HepG2 (cell line): ENCODE measurements at regions not wholly inside any gene's neighbourhood (a gene's known extent, or its start where the extent isn't known, plus 50 kb on each side); places are given as distances from the start of the nearest gene placed in this dataset.

Experiments used
- CBX1 ChIP-seq: IDR thresholded peaks from one replicate; pipeline ENCODE4 v1.6.1; 2016; ENCODE audit warnings: antibody characterized with exemption, low read depth
- CTCF ChIP-seq: sonication (generic); formaldehyde crosslinking; IDR thresholded peaks from 2 replicates; pipeline ENCODE4 v1.5.0; 2020; ENCODE audit warnings: mild to moderate bottlenecking, missing genetic modification reagents, moderate library complexity
- E2F1 ChIP-seq: sonication (generic); formaldehyde crosslinking; IDR thresholded peaks from 2 replicates; pipeline ENCODE4 v1.5.0; 2020; ENCODE audit warnings: missing genetic modification reagents
- ERF ChIP-seq: IDR thresholded peaks from 2 replicates; pipeline ENCODE4 v1.6.1; 2018; ENCODE audit warnings: missing biosample characterization, missing genetic modification reagents
- ESRRA ChIP-seq: sonication (generic); formaldehyde crosslinking; IDR thresholded peaks from 2 replicates; pipeline ENCODE4 v1.5.1; 2020; ENCODE audit warnings: mild to moderate bottlenecking, low read depth, missing genetic modification reagents
- FIP1L1 ChIP-seq: fragments of 200-400 bp; formaldehyde crosslinking; IDR thresholded peaks from 2 replicates; pipeline ENCODE4 v1.6.1; 2018; ENCODE audit warnings: low read depth, mild to moderate bottlenecking, low read length, moderate library complexity, borderline replicate concordance; ENCODE audit not compliant: insufficient read depth
- GLI4 ChIP-seq: sonication (generic); formaldehyde crosslinking; IDR thresholded peaks from 2 replicates; pipeline ENCODE4 v1.5.1; 2020; ENCODE audit warnings: missing genetic modification reagents, mild to moderate bottlenecking, moderate library complexity, borderline replicate concordance
- GMEB2 ChIP-seq: IDR thresholded peaks from 2 replicates; pipeline ENCODE4 v1.6.1; 2016; ENCODE audit warnings: missing biosample characterization, missing genetic modification reagents, low read depth
- PAWR ChIP-seq: sonication (generic); formaldehyde crosslinking; IDR thresholded peaks from 2 replicates; pipeline ENCODE4 v1.4.0; 2020; ENCODE audit warnings: missing genetic modification reagents, mild to moderate bottlenecking, borderline replicate concordance
- ZBTB44 ChIP-seq: sonication (generic); formaldehyde crosslinking; IDR thresholded peaks from 2 replicates; pipeline ENCODE4 v1.4.0; 2020; ENCODE audit warnings: missing genetic modification reagents
- ZFP41 ChIP-seq: sonication (generic); formaldehyde crosslinking; IDR thresholded peaks from 2 replicates; pipeline ENCODE4 v1.4.0; 2020; ENCODE audit warnings: mild to moderate bottlenecking, missing genetic modification reagents, borderline replicate concordance
- ZNF362 ChIP-seq: sonication (generic); formaldehyde crosslinking; IDR thresholded peaks from 2 replicates; pipeline ENCODE4 v1.4.0; 2020; ENCODE audit warnings: missing genetic modification reagents, mild to moderate bottlenecking, borderline replicate concordance
- ZNF773 ChIP-seq: sonication (generic); formaldehyde crosslinking; IDR thresholded peaks from 2 replicates; pipeline ENCODE4 v1.4.0; 2020; ENCODE audit warnings: missing genetic modification reagents, borderline replicate concordance
- ZSCAN30 ChIP-seq: sonication (generic); formaldehyde crosslinking; IDR thresholded peaks from 2 replicates; pipeline ENCODE4 v1.5.0; 2020; ENCODE audit warnings: mild to moderate bottlenecking, missing genetic modification reagents

GRCh38 chr2:16390561-16390960 lies 275.1 kb downstream of the CYRIA start:
- no peak for TF ChIP-seq E2F1 (CRISPR knock-in tag)
- TF ChIP-seq ESRRA: no peak
- no peak for TF ChIP-seq CTCF (CRISPR knock-in tag)
- TF ChIP-seq PAWR (CRISPR knock-in tag): no peak
- no peak for TF ChIP-seq GMEB2
- TF ChIP-seq ERF: no peak
- TF ChIP-seq ZFP41 (CRISPR knock-in tag): no peak
- TF ChIP-seq ZNF773: no peak
- no peak for TF ChIP-seq ZBTB44 (CRISPR knock-in tag)
- no peak for TF ChIP-seq ZNF362 (CRISPR knock-in tag)
- no peak for TF ChIP-seq ZSCAN30 (CRISPR knock-in tag)
- TF ChIP-seq FIP1L1: no peak
- TF ChIP-seq CBX1: no peak
- no peak for TF ChIP-seq GLI4 (CRISPR knock-in tag)
